K562 (cell line): ENCODE measurements at regions not wholly inside any gene's neighbourhood (a gene's known extent, or its start where the extent isn't known, plus 50 kb on each side); places are given as distances from the start of the nearest gene placed in this dataset.

Source experiments
- ATAC-seq: fragments of 200-7000 bp; cut with Tn5 transposase; 3 replicates; pipeline ENCODE4 v1.9.1; 2020; ENCODE audit warnings: moderate library complexity
- BruUV-seq: library from RNA; stranded (reverse); fragments of 400-500 nt; replicated peaks from 2 replicates; lab custom pipeline; 2021; lab: Mats Ljungman, UMichigan
- CTCF ChIA-PET: fragments of 300-600 bp; formaldehyde crosslinking; extraction: SDS; loops from one replicate; lab custom pipeline; 2021; ENCODE audit warnings: low intra/inter-chr PET ratio; lab: Yijun Ruan, JAX
- POLR2A ChIA-PET: fragments of 300-600, 350-650 bp; sonication (Branson Sonifier 250); formaldehyde crosslinking; extraction: SDS; loops from one replicate; lab custom pipeline; 2021; ENCODE audit warnings: antibody characterized with exemption, inconsistent platforms; lab: Yijun Ruan, JAX
- DNase-seq, 4 experiments: peaks; one replicate each; pipeline versions ENCODE4 v3.0.0 to v3.0.0-alpha.2; 2011 to 2018; ENCODE audit warnings: low spot score in 3 of 4, mixed read lengths in 3 of 4; ENCODE audit errors: extremely low read depth in 1 of 4
- FAIRE-seq: peaks from 2 replicates; lab custom pipeline; 2011; peaks lifted over from hg19 to GRCh38; lab: Jason Lieb, UNC
- H2AFZ ChIP-seq: 2 replicates; pipeline ENCODE4 v1.6.0; 2011; ENCODE audit warnings: low read depth, low read length, control low read depth, inconsistent platforms
- H3K27ac ChIP-seq: fragments of 200-600 bp; 3 replicates; pipeline ENCODE4 v1.8.0; 2011; ENCODE audit warnings: low read depth, mild to moderate bottlenecking, control low read depth, inconsistent platforms, low read length, moderate library complexity, mixed read lengths; ENCODE audit errors: extremely low read depth
- H3K27me3 ChIP-seq, 2 experiments: fragments of 300-600 bp in 1 of 2; 2 replicates in 1 of 2; 3 replicates in 1 of 2; pipeline versions ENCODE4 v1.6.0 to v1.8.0; 2011; ENCODE audit warnings: inconsistent platforms in 2 of 2, low read length in 2 of 2, mild to moderate bottlenecking in 1 of 2, mixed read lengths in 1 of 2, moderate library complexity in 1 of 2; ENCODE audit not compliant: control insufficient read depth in 2 of 2, insufficient read depth in 2 of 2
- H3K36me3 ChIP-seq: fragments of 300-600 bp; 3 replicates; pipeline ENCODE4 v1.8.0; 2011; ENCODE audit warnings: mild to moderate bottlenecking, low read length, inconsistent platforms; ENCODE audit not compliant: control insufficient read depth, insufficient read depth
- H3K4me1 ChIP-seq, 2 experiments: fragments of 200-600 bp in 1 of 2; replicated peaks in 1 of 2; 2 replicates in 1 of 2; 3 replicates in 1 of 2; pipeline versions ENCODE4 v1.5.1 to v1.8.0; 2011; ENCODE audit warnings: inconsistent platforms in 2 of 2, low read length in 2 of 2, mild to moderate bottlenecking in 1 of 2, mixed read lengths in 1 of 2, moderate library complexity in 1 of 2; ENCODE audit not compliant: control insufficient read depth in 2 of 2, insufficient read depth in 2 of 2
- H3K4me2 ChIP-seq: 2 replicates; pipeline ENCODE4 v1.6.1; 2011; ENCODE audit warnings: low read length, control low read depth, inconsistent platforms, mixed read lengths; ENCODE audit not compliant: insufficient read depth
- H3K4me3 ChIP-seq: fragments of 200-600 bp; sonication (generic), shearing (Covaris generic); 2 replicates; pipeline ENCODE4 v1.5.1; 2016; ENCODE audit warnings: control low read depth, inconsistent platforms
- H3K79me2 ChIP-seq: fragments of 200-600 bp; 3 replicates; pipeline ENCODE4 v1.8.0; 2011; ENCODE audit warnings: low read length, inconsistent platforms; ENCODE audit not compliant: control insufficient read depth, insufficient read depth
- H3K9ac ChIP-seq, 2 experiments: 2 replicates each; pipeline versions ENCODE4 v1.6.0 to v1.6.1; 2011; ENCODE audit warnings: low read depth in 2 of 2, low read length in 2 of 2, control low read depth in 1 of 2, inconsistent platforms in 1 of 2, mild to moderate bottlenecking in 1 of 2, mixed read lengths in 1 of 2; ENCODE audit not compliant: insufficient read depth in 1 of 2
- H3K9me1 ChIP-seq: one replicate; pipeline ENCODE4 v1.6.0; 2011; ENCODE audit warnings: inconsistent platforms, mild to moderate bottlenecking, low read length, moderate library complexity; ENCODE audit not compliant: control insufficient read depth, insufficient read depth
- H3K9me3 ChIP-seq: replicated peaks from 2 replicates; pipeline ENCODE4 v1.5.1; 2011; ENCODE audit warnings: low read depth, low read length, inconsistent platforms; ENCODE audit not compliant: control insufficient read depth, insufficient read depth
- H4K20me1 ChIP-seq: replicated peaks from 2 replicates; pipeline ENCODE4 v1.6.1; 2011; ENCODE audit warnings: low read length, inconsistent platforms, mixed read lengths; ENCODE audit not compliant: control insufficient read depth, insufficient read depth
- CEBPB ChIP-seq: fragments of 450-650 bp; IDR thresholded peaks from 2 replicates; pipeline ENCODE4 v1.6.1; 2016; ENCODE audit warnings: missing genetic modification characterization, missing compliant biosample characterization
- CLOCK ChIP-seq: fragments of 250-450 bp; sonication (Bioruptor Pico); IDR thresholded peaks from 2 replicates; pipeline ENCODE4 v1.4.0; 2020; ENCODE audit warnings: mild to moderate bottlenecking, moderate library complexity, borderline replicate concordance
- HNRNPUL1 ChIP-seq: fragments of 200-400 bp; formaldehyde crosslinking; IDR thresholded peaks from 2 replicates; pipeline ENCODE4 v1.6.1; 2017; ENCODE audit warnings: low read length
- ILK ChIP-seq: fragments of 450-650 bp; IDR thresholded peaks from 2 replicates; pipeline ENCODE4 v1.6.1; 2016; ENCODE audit warnings: missing genetic modification characterization, low read depth, mild to moderate bottlenecking, missing compliant biosample characterization, moderate library complexity, borderline replicate concordance
- JUND ChIP-seq, 2 experiments: IDR thresholded peaks; 2 replicates in 1 of 2; 3 replicates in 1 of 2; pipeline ENCODE4 v1.6.1; 2011; ENCODE audit warnings: borderline replicate concordance in 2 of 2, low read depth in 2 of 2, low read length in 2 of 2, improper control_type of control experiment in 1 of 2, missing biosample characterization in 1 of 2, missing genetic modification characterization in 1 of 2, missing genetic modification reagents in 1 of 2
- NCOA1 ChIP-seq: fragments of 450-650 bp; IDR thresholded peaks from 2 replicates; pipeline ENCODE4 v1.6.1; 2016; ENCODE audit warnings: low read depth
- RNF2 ChIP-seq: sonication (generic); IDR thresholded peaks from 2 replicates; pipeline ENCODE4 v1.6.1; 2016
- SIRT6 ChIP-seq: IDR thresholded peaks from one replicate; pipeline ENCODE4 v1.6.1; 2012; ENCODE audit warnings: low read depth, mild to moderate bottlenecking, control low read depth, inconsistent platforms, low read length, moderate library complexity
- SP2 ChIP-seq: IDR thresholded peaks from 2 replicates; pipeline ENCODE4 v1.6.1; 2011; ENCODE audit warnings: mild to moderate bottlenecking, low read depth, low read length, moderate library complexity; ENCODE audit not compliant: poor library complexity, severe bottlenecking; ENCODE audit errors: extremely low read depth
- TAF15 ChIP-seq: fragments of 200-400 bp; formaldehyde crosslinking; IDR thresholded peaks from 2 replicates; pipeline ENCODE4 v1.6.1; 2017; ENCODE audit warnings: mild to moderate bottlenecking, low read depth, low read length, moderate library complexity
- TBL1XR1 ChIP-seq, 2 experiments: IDR thresholded peaks; 2 replicates each; pipeline ENCODE4 v1.6.1; 2012; ENCODE audit warnings: improper control_type of control experiment in 2 of 2, low read length in 2 of 2, mild to moderate bottlenecking in 1 of 2
- TCF3 ChIP-seq: sonication (generic); formaldehyde crosslinking; IDR thresholded peaks from 2 replicates; pipeline ENCODE4 v1.4.0; 2020; ENCODE audit warnings: mild to moderate bottlenecking, missing genetic modification reagents
- ZNF431 ChIP-seq: sonication (generic); formaldehyde crosslinking; IDR thresholded peaks from 2 replicates; pipeline ENCODE4 v1.8.0; 2022; ENCODE audit warnings: mild to moderate bottlenecking, missing genetic modification reagents
- ZNF436 ChIP-seq: fragments of 250-450, 450-650 bp; sonication (Bioruptor Pico); formaldehyde crosslinking; IDR thresholded peaks from 2 replicates; pipeline ENCODE4 v1.7.0; 2020; ENCODE audit warnings: mild to moderate bottlenecking
- ZNF668 ChIP-seq: fragments of 250-450 bp; sonication (Bioruptor Pico); IDR thresholded peaks from 2 replicates; pipeline ENCODE4 v1.8.0; 2022; ENCODE audit warnings: mild to moderate bottlenecking, inconsistent platforms
- WGBS: fragments of 100-300 bp; shearing (Covaris generic); methylation state at CpG from one replicate; pipeline ENCODE4 v1.1.6; 2016; ENCODE audit warnings: low coverage, mixed read lengths; ENCODE audit not compliant: insufficient coverage; ENCODE audit errors: missing lambda C conversion rate; 5-methylcytosine and 5-hydroxymethylcytosine counted together
- in situ Hi-C: fragments of 300-500 bp; cut with MboI; formaldehyde crosslinking; loops from 4 replicates; pipeline ENCODE4 v1.15.0; 2018; ENCODE audit warnings: inconsistent platforms, mixed read lengths
- intact Hi-C: fragments of 100-400 bp; cut with micrococcal nuclease; formaldehyde crosslinking; loops from 2 replicates; pipeline ENCODE4 v1.14.2; 2022

- Histone ChIP-seq H3K36me3 (no peaks in the 10 kb centered on the region), H3K4me2 (no peak overlapping the region), H3K27me3 (no peaks in the 10 kb centered on the region), H3K9ac (no peak overlapping the region), H3K9me3 (no peaks in the 10 kb centered on the region; the same call in none of the 2 replicates), H3K79me2 (no peaks in the 10 kb centered on the region), H3K9me1 (no peaks in the 10 kb centered on the region), H2AFZ (no peak overlapping the region), H3K27ac (no peak overlapping the region), H3K4me3 (no peak overlapping the region), H3K4me1 (no peaks in the 10 kb centered on the region), H4K20me1 (no peaks in the 10 kb centered on the region)
- ATAC-seq (no peak), DNase-seq (no peak), FAIRE-seq (no peak)
- intact Hi-C loops: no loop called here
- ChIA-PET POLR2A (no interaction called here), CTCF (no interaction called here)
- no TSS peak for BruUV-seq
- in situ Hi-C loops: no loop called here
- WGBS: 0% methylated on average over 3 of the region's 3 CpGs
- no peak for TF ChIP-seq CLOCK (CRISPR knock-in tag)
- no peak for TF ChIP-seq NCOA1
- no peak for TF ChIP-seq SP2
- no peak for TF ChIP-seq TBL1XR1 (IDR thresholded peaks at IDR 0.05; ENCODE audit: low read length in 2 of 2)
- TF ChIP-seq CEBPB (tag): no peak
- TF ChIP-seq JUND (IDR thresholded peaks at IDR 0.05; ENCODE audit: borderline replicate concordance, low read depth, low read length): no peak
- TF ChIP-seq JUND (tag; IDR thresholded peaks at IDR 0.05; ENCODE audit: borderline replicate concordance, low read depth, low read length): no peak
- TF ChIP-seq HNRNPUL1: no peak
- no peak for TF ChIP-seq TAF15
- TF ChIP-seq ZNF436 (CRISPR knock-in tag): no peak
- no peak for TF ChIP-seq ZNF668 (CRISPR knock-in tag)
- no peak for TF ChIP-seq SIRT6
- TF ChIP-seq ILK (tag): no peak
- TF ChIP-seq RNF2: no peak
- TF ChIP-seq TCF3 (CRISPR knock-in tag): no peak
- TF ChIP-seq ZNF431: no peak
Observed at GRCh38 chr6:23200946-23201345, 631.6 kb downstream of the HDGFL1 start.
